ENCODE measurements at regions not wholly inside any gene's neighbourhood (a gene's known extent, or its start where the extent isn't known, plus 50 kb on each side); places are given as distances from the start of the nearest gene placed in this dataset.

DNA sequence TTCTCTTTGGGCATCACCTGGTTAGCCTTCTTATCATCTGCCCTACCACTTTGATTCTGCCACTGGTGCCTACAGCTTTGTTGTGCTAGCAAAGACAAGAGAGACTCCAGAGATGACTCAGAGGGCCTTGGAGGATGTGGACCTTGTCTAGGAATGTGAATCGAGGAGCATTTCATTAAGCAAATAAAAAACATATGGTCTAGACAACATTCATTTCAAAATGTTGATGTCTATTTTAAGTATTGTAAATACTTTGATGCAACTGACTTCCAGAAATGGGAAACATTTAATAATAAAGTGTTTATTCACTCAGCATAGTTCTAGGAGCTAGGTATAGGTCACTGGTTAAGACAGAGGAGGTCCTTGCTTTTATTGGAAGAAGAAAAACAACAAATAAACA, 195.5 kb downstream of the CDCA7 start:
- TF ChIP-seq, protein P1, sequence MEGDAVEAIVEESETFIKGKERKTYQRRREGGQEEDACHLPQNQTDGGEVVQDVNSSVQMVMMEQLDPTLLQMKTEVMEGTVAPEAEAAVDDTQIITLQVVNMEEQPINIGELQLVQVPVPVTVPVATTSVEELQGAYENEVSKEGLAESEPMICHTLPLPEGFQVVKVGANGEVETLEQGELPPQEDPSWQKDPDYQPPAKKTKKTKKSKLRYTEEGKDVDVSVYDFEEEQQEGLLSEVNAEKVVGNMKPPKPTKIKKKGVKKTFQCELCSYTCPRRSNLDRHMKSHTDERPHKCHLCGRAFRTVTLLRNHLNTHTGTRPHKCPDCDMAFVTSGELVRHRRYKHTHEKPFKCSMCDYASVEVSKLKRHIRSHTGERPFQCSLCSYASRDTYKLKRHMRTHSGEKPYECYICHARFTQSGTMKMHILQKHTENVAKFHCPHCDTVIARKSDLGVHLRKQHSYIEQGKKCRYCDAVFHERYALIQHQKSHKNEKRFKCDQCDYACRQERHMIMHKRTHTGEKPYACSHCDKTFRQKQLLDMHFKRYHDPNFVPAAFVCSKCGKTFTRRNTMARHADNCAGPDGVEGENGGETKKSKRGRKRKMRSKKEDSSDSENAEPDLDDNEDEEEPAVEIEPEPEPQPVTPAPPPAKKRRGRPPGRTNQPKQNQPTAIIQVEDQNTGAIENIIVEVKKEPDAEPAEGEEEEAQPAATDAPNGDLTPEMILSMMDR (IDR thresholded peaks at IDR 0.05; ENCODE audit: low read depth, low read length, poor library complexity, severe bottlenecking): no peak
- no peak for TF ChIP-seq EZH2phosphoT487 (IDR thresholded peaks at IDR 0.05; ENCODE audit: borderline replicate concordance, low read length)
